IPS DF 6.9 (cell line): ENCODE measurements at regions not wholly inside any gene's neighbourhood (a gene's known extent, or its start where the extent isn't known, plus 50 kb on each side); places are given as distances from the start of the nearest gene placed in this dataset.

ENCODE experiments used
- DNase-seq: peaks from one replicate; pipeline ENCODE4 v3.0.0-alpha.2; 2013; ENCODE audit warnings: low read depth, low spot score
- H3K27ac ChIP-seq: one replicate; pipeline ENCODE4 v1.5.1; 2013; ENCODE audit warnings: low read length, control low read depth
- H3K27me3 ChIP-seq: 2 replicates; pipeline ENCODE4 v1.6.1; 2013; ENCODE audit warnings: mild to moderate bottlenecking, low read length; ENCODE audit not compliant: control insufficient read depth, insufficient read depth
- H3K36me3 ChIP-seq: 2 replicates; pipeline ENCODE4 v1.6.1; 2013; ENCODE audit warnings: low read length; ENCODE audit not compliant: control insufficient read depth, insufficient read depth
- H3K4me1 ChIP-seq: 2 replicates; pipeline ENCODE4 v1.6.1; 2013; ENCODE audit warnings: low read length; ENCODE audit not compliant: control insufficient read depth, insufficient read depth
- H3K4me3 ChIP-seq: 2 replicates; pipeline ENCODE4 v1.5.1; 2013; ENCODE audit warnings: mild to moderate bottlenecking, low read length
- H3K9me3 ChIP-seq: 2 replicates; pipeline ENCODE4 v1.6.1; 2013; ENCODE audit warnings: low read length, inconsistent platforms; ENCODE audit not compliant: control insufficient read depth, insufficient read depth
- WGBS: extraction: QIAGEN DNeasy Blood & Tissue Kit; methylation state at CpG from one replicate; pipeline ENCODE4 v1.1.7; 2013; ENCODE audit warnings: mixed read lengths, missing lambda C conversion rate; ENCODE audit not compliant: insufficient read length, insufficient coverage; 5-methylcytosine and 5-hydroxymethylcytosine counted together

DNA sequence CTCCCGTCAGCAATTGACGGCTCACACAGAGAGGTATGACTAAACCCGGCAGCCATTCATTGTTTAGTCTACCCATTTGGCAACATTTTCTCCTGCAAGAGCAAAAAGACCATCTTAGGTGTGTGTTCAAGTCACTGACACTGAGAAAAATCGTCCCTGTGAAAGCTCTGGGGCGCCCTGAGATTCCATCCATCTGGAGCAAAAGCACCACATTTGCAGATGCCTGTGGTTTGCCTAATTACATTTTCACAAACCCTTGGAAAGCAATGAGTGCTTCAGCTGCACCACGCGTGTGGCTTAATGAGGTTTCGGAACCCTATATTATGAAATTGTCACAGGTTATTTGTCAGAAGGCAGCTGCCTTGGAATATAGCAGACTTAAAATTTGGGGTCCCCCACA lies 110.7 kb upstream of the PTPRM start:
- no CpG with 5 or more reads among the region's 8 CpGs for WGBS
- no peaks in the 10 kb centered on the region for H3K36me3 ChIP-seq
- H3K4me3 ChIP-seq, result no peak overlapping the region
- no peak overlapping the region for H3K27ac ChIP-seq
- H3K9me3 ChIP-seq, result no peaks in the 10 kb centered on the region
- H3K27me3 ChIP-seq, result no peaks in the 10 kb centered on the region
- DNase-seq, result no peak
- no peaks in the 10 kb centered on the region for H3K4me1 ChIP-seq

GRCh38 chr18:7457262-7457661 lies 109.9 kb upstream of the PTPRM start:
- H3K36me3 ChIP-seq, result no peaks in the 10 kb centered on the region
- no peak for DNase-seq
- H3K9me3 ChIP-seq, result no peaks in the 10 kb centered on the region
- no CpG with 5 or more reads among the region's 6 CpGs for WGBS
- H3K4me1 ChIP-seq, result no peaks in the 10 kb centered on the region; the same call in 1 of the 2 replicates
- H3K4me3 ChIP-seq, result no peak overlapping the region
- no peaks in the 10 kb centered on the region for H3K27me3 ChIP-seq
- H3K27ac ChIP-seq, result no peak overlapping the region

DNA sequence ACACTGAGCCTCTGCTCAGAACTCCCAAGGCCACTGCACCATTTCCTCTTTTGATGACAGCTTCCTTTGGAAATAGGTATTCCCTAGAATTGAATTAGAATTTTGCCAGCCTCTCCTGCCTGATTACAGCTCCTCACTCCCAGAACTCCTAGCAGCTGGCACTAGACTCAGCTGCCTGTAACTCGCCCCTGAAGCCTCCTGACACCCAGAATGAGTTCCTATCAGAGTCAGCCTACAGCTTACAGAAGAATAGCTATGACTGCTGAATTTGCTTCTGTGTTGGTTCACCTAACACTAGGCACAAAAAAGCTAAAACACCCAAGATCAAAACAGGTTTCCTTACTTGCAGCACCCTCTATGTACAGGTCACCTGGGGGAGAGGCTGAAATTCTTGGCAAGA lies 108.2 kb upstream of the PTPRM start:
- Histone ChIP-seq H3K27ac (no peak overlapping the region), H3K9me3 (no peaks in the 10 kb centered on the region), H3K4me3 (no peak overlapping the region), H3K36me3 (no peaks in the 10 kb centered on the region), H3K4me1 (no peaks in the 10 kb centered on the region; the same call in 1 of the 2 replicates), H3K27me3 (no peaks in the 10 kb centered on the region)
- DNase-seq, result no peak
- no CpG with 5 or more reads among the region's 1 CpG for WGBS

DNA sequence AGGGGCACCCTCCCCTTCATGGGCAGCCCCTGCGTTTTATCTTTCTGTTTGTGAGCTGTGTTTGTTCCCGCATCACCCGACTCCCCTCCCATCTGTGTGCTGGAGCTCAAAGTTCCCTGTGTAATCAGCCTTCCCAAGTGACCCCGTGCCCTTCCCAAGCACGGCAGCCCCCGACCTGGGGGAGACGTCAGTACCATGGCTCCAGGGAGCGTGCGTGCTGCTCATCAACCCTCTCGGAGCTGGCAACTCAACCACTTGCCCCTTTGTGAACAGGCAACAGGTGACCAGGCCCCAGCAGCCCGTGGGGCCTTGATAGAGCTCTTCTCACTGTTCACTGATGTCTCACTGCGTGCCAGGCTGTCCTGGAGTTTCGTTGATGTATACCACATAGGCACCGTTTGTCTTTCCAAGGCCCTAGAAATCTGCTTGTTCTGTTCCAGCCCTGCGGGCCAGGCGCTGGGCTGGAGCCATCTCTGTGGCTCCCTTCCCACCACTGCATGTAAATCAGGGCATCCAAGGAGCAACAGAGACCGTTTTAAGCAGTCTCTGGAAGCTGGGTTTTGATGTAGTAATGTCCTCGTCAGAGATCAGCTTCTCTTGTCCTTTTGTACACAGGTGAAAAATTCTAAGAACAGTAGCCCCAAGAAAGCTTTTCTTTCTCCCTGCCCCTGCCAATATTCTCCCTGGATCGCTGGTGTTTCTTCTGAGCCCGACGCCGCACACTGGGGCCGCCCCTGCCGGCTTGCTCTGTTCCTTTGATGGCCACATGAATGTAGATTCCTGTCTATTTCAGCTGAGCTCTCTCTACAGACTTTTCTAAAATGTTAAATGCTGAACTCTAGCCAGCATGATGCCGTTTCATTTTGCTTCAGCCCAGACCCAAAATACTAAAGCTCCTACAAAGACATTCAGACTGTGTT lies 107.0 kb upstream of the PTPRM start:
- no peak for DNase-seq
- Histone ChIP-seq H3K36me3 (no peaks in the 10 kb centered on the region), H3K27ac (no peak overlapping the region), H3K9me3 (no peaks in the 10 kb centered on the region), H3K4me3 (no peak overlapping the region), H3K27me3 (no peaks in the 10 kb centered on the region), H3K4me1 (no peaks in the 10 kb centered on the region; the same call in 1 of the 2 replicates)
- WGBS, result no CpG with 5 or more reads among the region's 25 CpGs

DNA sequence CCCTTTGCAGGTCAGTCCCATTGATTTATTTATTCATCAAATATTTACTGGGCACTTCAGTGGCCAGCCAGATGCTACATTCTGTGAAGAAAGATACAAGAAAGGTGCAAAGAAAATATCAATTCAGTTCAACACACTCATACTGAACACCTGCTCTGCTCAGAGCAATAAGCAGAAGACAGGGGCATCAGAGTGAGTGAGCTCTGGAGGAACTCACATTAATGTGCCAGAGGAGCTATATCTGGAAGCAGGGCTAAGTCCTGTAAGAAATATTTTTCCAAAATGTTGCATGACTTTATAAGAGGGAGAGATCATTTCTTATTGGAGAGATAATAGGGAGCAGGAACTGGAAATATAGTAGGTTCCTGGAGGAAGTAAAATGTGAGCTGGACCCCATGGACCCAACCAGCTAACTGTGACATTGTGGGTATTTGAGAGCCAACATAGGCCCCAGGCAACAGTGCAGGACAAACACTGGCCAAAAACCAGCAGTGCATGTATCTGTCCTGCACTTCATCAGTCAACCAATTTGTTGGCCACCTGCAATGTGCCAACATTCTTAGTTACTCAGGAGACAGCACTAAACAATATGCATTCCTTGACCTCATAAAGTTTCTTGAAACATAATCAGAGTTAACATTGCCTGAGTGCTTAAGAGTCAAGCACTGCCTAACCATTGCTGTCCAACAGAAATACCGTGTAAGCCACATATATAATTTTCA lies 102.7 kb upstream of the PTPRM start:
- H3K36me3 ChIP-seq, result no peaks in the 10 kb centered on the region
- DNase-seq, result no peak
- H3K9me3 ChIP-seq, result no peaks in the 10 kb centered on the region
- H3K4me1 ChIP-seq, result no peaks in the 10 kb centered on the region; the same call in 1 of the 2 replicates
- no peaks in the 10 kb centered on the region for H3K27me3 ChIP-seq
- WGBS, result no CpG with 5 or more reads among the region's 1 CpG
- H3K4me3 ChIP-seq, result no peak overlapping the region
- H3K27ac ChIP-seq, result no peak overlapping the region

DNA sequence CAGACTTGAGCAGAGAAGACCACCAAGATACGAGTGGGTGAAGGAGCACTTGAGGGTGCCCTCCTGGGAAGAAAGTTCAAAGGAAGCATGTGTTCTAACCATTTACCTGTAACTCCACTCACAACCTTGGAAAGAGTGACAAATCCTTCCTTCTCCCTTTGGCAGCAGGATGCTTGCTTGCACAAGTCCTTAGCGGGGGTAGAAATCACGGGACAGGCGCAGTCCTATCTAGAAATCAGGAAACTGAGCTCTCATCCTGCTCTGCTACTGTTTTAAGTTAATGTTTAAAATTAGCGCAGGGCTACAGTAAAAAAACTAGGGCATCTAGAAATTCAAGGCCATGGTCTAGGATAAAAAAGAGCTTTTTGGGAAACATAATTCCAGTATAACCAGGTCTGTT lies 100.9 kb upstream of the PTPRM start:
- no peak for DNase-seq
- no CpG with 5 or more reads among the region's 5 CpGs for WGBS
- no peaks in the 10 kb centered on the region; the same call in 1 of the 2 replicates for H3K4me1 ChIP-seq
- H3K36me3 ChIP-seq, result no peaks in the 10 kb centered on the region
- no peaks in the 10 kb centered on the region for H3K27me3 ChIP-seq
- H3K4me3 ChIP-seq, result no peak overlapping the region
- H3K9me3 ChIP-seq, result no peaks in the 10 kb centered on the region
- no peak overlapping the region for H3K27ac ChIP-seq

- Histone ChIP-seq H3K4me1 (no peaks in the 10 kb centered on the region), H3K9me3 (no peaks in the 10 kb centered on the region), H3K36me3 (no peaks in the 10 kb centered on the region), H3K4me3 (no peak overlapping the region), H3K27me3 (no peaks in the 10 kb centered on the region), H3K27ac (no peak overlapping the region)
- WGBS, result no CpG with 5 or more reads among the region's 18 CpGs
- DNase-seq, result no peak
Observed at GRCh38 chr18:7467708-7468466, 99.2 kb upstream of the PTPRM start.

DNA sequence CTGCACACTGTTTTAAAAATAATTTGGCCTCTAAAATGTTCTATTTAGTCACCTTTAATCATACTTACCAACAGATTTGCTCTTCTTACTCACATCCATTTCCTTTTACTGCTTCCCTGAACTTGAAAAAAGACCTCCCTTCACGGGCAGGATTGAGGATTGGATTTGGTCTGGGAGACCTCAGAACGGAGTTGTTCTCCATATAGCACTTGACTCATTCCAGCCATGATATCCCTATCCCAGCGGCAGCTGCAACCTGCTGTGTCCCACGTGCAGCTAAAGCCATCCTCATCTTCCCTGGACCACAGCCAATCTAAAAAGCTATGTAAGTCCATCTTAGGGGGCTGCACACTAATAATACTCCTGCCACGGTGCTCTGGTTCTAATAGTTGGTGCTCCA lies 97.0 kb upstream of the PTPRM start:
- DNase-seq, result no peak
- no peaks in the 10 kb centered on the region for H3K27me3 ChIP-seq
- H3K4me3 ChIP-seq, result no peak overlapping the region
- no peaks in the 10 kb centered on the region for H3K4me1 ChIP-seq
- H3K27ac ChIP-seq, result no peak overlapping the region
- H3K36me3 ChIP-seq, result no peaks in the 10 kb centered on the region
- no peaks in the 10 kb centered on the region for H3K9me3 ChIP-seq
- WGBS, result no CpG with 5 or more reads among the region's 5 CpGs

GRCh38 chr18:7470503-7470902 lies 96.6 kb upstream of the PTPRM start:
- no peaks in the 10 kb centered on the region for H3K4me1 ChIP-seq
- no peaks in the 10 kb centered on the region for H3K9me3 ChIP-seq
- no CpG with 5 or more reads among the region's 3 CpGs for WGBS
- H3K36me3 ChIP-seq, result no peaks in the 10 kb centered on the region
- H3K27ac ChIP-seq, result no peak overlapping the region
- H3K27me3 ChIP-seq, result no peaks in the 10 kb centered on the region
- no peak for DNase-seq
- H3K4me3 ChIP-seq, result no peak overlapping the region

- no peak overlapping the region for H3K4me3 ChIP-seq
- WGBS, result no CpG with 5 or more reads among the region's 6 CpGs
- H3K4me1 ChIP-seq, result peaks cover 5% of the 10 kb centered on the region; the same call in 1 of the 2 replicates
- H3K27me3 ChIP-seq, result no peaks in the 10 kb centered on the region
- no peaks in the 10 kb centered on the region for H3K36me3 ChIP-seq
- DNase-seq, result no peak
- H3K27ac ChIP-seq, result no peak overlapping the region
- no peaks in the 10 kb centered on the region for H3K9me3 ChIP-seq
Observed at GRCh38 chr18:7476386-7476785, 90.7 kb upstream of the PTPRM start.
